ENCODE measurements at regions not wholly inside any gene's neighbourhood (a gene's known extent, or its start where the extent isn't known, plus 50 kb on each side); places are given as distances from the start of the nearest gene placed in this dataset.

DNA sequence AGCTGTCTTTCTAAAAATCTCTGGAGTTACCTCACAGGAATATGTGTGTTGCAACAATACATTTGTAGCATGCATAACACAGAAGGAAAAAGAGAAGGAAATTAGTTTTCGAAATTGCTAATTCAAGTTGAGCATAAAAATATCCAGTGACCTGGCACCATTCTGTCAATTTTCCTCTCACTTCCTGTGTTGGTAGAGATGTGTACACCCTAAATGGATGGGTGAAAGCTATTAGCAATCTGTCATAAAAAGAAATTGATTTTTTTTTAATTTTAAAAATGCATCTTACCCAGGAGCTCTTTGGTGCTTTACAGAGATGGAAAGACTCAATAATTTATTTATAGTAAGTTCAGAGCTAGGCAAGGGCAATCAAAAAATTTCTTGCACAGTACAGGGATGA, 333.3 kb upstream of the TMEM229A start:
- no peaks in the 10 kb centered on the region for H3K4me1 ChIP-seq (ENCODE audit: insufficient read depth, low read length)
- Mint-ChIP-seq H3K27ac (no peak overlapping the region), H3K4me3 (no peak overlapping the region), H3K4me1 (peaks cover 4 to 8% of the 10 kb centered on the region in 2 experiments; a peak in 2 of 4 replicates), H3K36me3 (ENCODE audit: insufficient read depth in 1 of 3, low read depth in 3 of 3) (peaks cover 0 to 4% (median 3%) of the 10 kb centered on the region in 3 experiments; a peak in 3 of 7 replicates), H3K9me3 (peaks cover 0 to 5% of the 10 kb centered on the region in 2 experiments; a peak in 1 of 5 replicates), H3K27me3 (ENCODE audit: low read depth) (no peaks in the 10 kb centered on the region)
- no peak overlapping the region for H2BK120ac ChIP-seq (ENCODE audit: low read depth, low read length, poor library complexity, severe bottlenecking)
- H3K23ac ChIP-seq (ENCODE audit: insufficient read length, low read depth, low read length): no peak overlapping the region
- no peak for DNase-seq
- H3K79me2 ChIP-seq (ENCODE audit: insufficient read depth, low read length): no peaks in the 10 kb centered on the region
- H4K5ac ChIP-seq (ENCODE audit: insufficient read length, low read depth, low read length): no peak overlapping the region
- H2BK20ac ChIP-seq (ENCODE audit: low read depth, low read length, poor library complexity, severe bottlenecking): no peak overlapping the region
- no peak overlapping the region for H2BK5ac ChIP-seq (ENCODE audit: insufficient read length, low read length)
- no peak overlapping the region for H3K14ac ChIP-seq (ENCODE audit: insufficient read depth, low read length)
- no peak overlapping the region for H3T11ph ChIP-seq (ENCODE audit: low read length)
- H2BK12ac ChIP-seq (ENCODE audit: insufficient read length, low read depth, low read length): no peak overlapping the region
- TF ChIP-seq CTCF (conservative IDR thresholded peaks at IDR 0.05): no peak
- H3K4me2 ChIP-seq (ENCODE audit: insufficient read depth, insufficient read length, low read length): no peak overlapping the region
- no CpG with 5 or more reads among the region's 1 CpG for whole genome bisulfite sequencing (ENCODE audit: extremely low coverage, insufficient read length, low lambda C conversion rate)
- H3K9ac ChIP-seq (ENCODE audit: extremely low read depth, insufficient read length, low read length): no peak overlapping the region
- H2AK5ac ChIP-seq (ENCODE audit: insufficient read length, low read length): no peak overlapping the region
- no peak overlapping the region for H4K91ac ChIP-seq (ENCODE audit: insufficient read length, low read depth, low read length)
- no peak overlapping the region for H3K18ac ChIP-seq (ENCODE audit: insufficient read length, low read depth, low read length)
- H3K56ac ChIP-seq (ENCODE audit: insufficient read length, low read depth, low read length): no peak overlapping the region
- no peak overlapping the region for H4K8ac ChIP-seq (replicated peaks; ENCODE audit: insufficient read length, low read depth, low read length)
- no peak overlapping the region for H2AFZ ChIP-seq (ENCODE audit: low read length)
- H3K27ac ChIP-seq (ENCODE audit: insufficient read length, low read depth, low read length): no peak overlapping the region
- no peak overlapping the region for H2BK15ac ChIP-seq (ENCODE audit: low read depth, low read length)
- H3K79me1 ChIP-seq (ENCODE audit: insufficient read depth, low read depth, low read length, poor library complexity, severe bottlenecking): no peaks in the 10 kb centered on the region
- H3K27me3 ChIP-seq (ENCODE audit: insufficient read depth, low read length): no peaks in the 10 kb centered on the region
- no peaks in the 10 kb centered on the region for H3K23me2 ChIP-seq (ENCODE audit: insufficient read length, low read depth, low read length, poor library complexity, severe bottlenecking)
- no peaks in the 10 kb centered on the region for H3K9me3 ChIP-seq (ENCODE audit: control insufficient read depth, low read depth, low read length)
- H4K20me1 ChIP-seq (ENCODE audit: control insufficient read depth, insufficient read depth, insufficient read length): no peaks in the 10 kb centered on the region
- no peak overlapping the region for H3K4ac ChIP-seq (ENCODE audit: low read depth, low read length)

All from H9 (cell line).